Fibroblast of lung (primary cell): ENCODE measurements at regions not wholly inside any gene's neighbourhood (a gene's known extent, or its start where the extent isn't known, plus 50 kb on each side); places are given as distances from the start of the nearest gene placed in this dataset.

Experiments used
- DNase-seq, 2 donors: peaks; one replicate each; pipeline versions ENCODE4 v3.0.0 to v3.0.0-alpha.2; 2010; ENCODE audit warnings: low read depth in 2 of 2
- H2AFZ ChIP-seq: 2 replicates; pipeline ENCODE4 v1.5.1; 2012; ENCODE audit warnings: low read length, control low read depth, inconsistent platforms
- H3K27ac ChIP-seq: 2 replicates; pipeline ENCODE4 v1.5.1; 2011; ENCODE audit warnings: low read length, control low read depth; ENCODE audit not compliant: insufficient read depth
- H3K27me3 ChIP-seq: 2 replicates; pipeline ENCODE4 v1.5.1; 2011; ENCODE audit warnings: mild to moderate bottlenecking, low read length; ENCODE audit not compliant: control insufficient read depth, insufficient read depth
- H3K36me3 ChIP-seq: 2 replicates; pipeline ENCODE4 v1.5.1; 2011; ENCODE audit warnings: low read length; ENCODE audit not compliant: control insufficient read depth, insufficient read depth
- H3K4me1 ChIP-seq: 2 replicates; pipeline ENCODE4 v1.5.1; 2011; ENCODE audit warnings: low read length; ENCODE audit not compliant: control insufficient read depth, insufficient read depth; ENCODE audit errors: extremely low read depth
- H3K4me2 ChIP-seq: 2 replicates; pipeline ENCODE4 v1.5.1; 2011; ENCODE audit warnings: low read length, control low read depth; ENCODE audit not compliant: insufficient read depth; ENCODE audit errors: extremely low read depth
- H3K4me3 ChIP-seq, 4 experiments: fragments of 200-600 bp in 1 of 4; sonication (generic) in 1 of 4; replicated peaks in 1 of 4; 2 replicates each; pipeline ENCODE4 v1.5.1; 2011 to 2016; ENCODE audit warnings: low read length in 4 of 4, low read depth in 3 of 4, mild to moderate bottlenecking in 3 of 4, control low read depth in 2 of 4, inconsistent platforms in 1 of 4, mixed read lengths in 1 of 4; ENCODE audit not compliant: insufficient read depth in 1 of 4; ENCODE audit errors: control extremely low read depth in 1 of 4
- H3K79me2 ChIP-seq: 2 replicates; pipeline ENCODE4 v1.5.1; 2012; ENCODE audit warnings: mild to moderate bottlenecking, low read length, inconsistent platforms; ENCODE audit not compliant: control insufficient read depth, insufficient read depth
- H3K9ac ChIP-seq: 2 replicates; pipeline ENCODE4 v1.5.1; 2011; ENCODE audit warnings: mild to moderate bottlenecking, low read length, control low read depth; ENCODE audit not compliant: insufficient read depth
- H3K9me3 ChIP-seq: 2 replicates; pipeline ENCODE4 v1.5.1; 2012; ENCODE audit warnings: low read depth, low read length; ENCODE audit not compliant: control insufficient read depth, insufficient read depth
- H4K20me1 ChIP-seq: 2 replicates; pipeline ENCODE4 v1.5.1; 2011; ENCODE audit warnings: low read length; ENCODE audit not compliant: control insufficient read depth, insufficient read depth; ENCODE audit errors: extremely low read depth
- EZH2 ChIP-seq: IDR thresholded peaks from 2 replicates; pipeline ENCODE4 v1.5.1; 2012; ENCODE audit warnings: low read length, control low read depth, mild to moderate bottlenecking; ENCODE audit errors: missing control alignments
- TF ChIP-seq, protein P1 (sequence below), 2 donors: IDR thresholded peaks in 1 of 2; conservative IDR thresholded peaks in 1 of 2; 1 replicate in 1 of 2; 2 replicates in 1 of 2; pipeline ENCODE4 v1.5.1; 2011 to 2012; ENCODE audit warnings: low read length in 2 of 2, control low read depth in 1 of 2, inconsistent platforms in 1 of 2, low read depth in 1 of 2, mild to moderate bottlenecking in 1 of 2

DNA sequence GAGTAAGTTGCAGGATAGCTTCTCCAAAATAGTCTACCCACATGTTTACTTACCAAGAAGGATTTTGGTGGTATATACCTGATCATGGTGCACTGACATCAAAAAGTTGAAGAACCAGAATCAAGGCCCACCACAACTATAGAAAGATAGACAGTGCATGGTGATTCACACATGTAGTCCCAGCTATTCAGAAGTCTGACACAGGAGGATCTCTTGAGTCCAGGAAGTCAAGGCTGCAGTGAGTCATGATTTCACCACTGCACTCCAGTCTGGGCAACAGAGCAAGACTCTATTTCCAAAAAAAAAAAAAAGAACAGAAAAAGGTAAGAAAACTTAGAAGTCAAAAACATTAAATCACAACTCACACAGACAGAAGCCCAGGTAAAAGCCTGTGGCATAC lies 422.2 kb upstream of the FOXG1 start:
- H3K27ac ChIP-seq: no peak overlapping the region
- no peak overlapping the region for H2AFZ ChIP-seq
- no peaks in the 10 kb centered on the region for H3K9me3 ChIP-seq
- H3K79me2 ChIP-seq: no peaks in the 10 kb centered on the region
- H3K4me3 ChIP-seq: no peak overlapping the region
- no peaks in the 10 kb centered on the region for H3K27me3 ChIP-seq
- peak in 1 of 2 donors; percentile 47 for DNase-seq
- H3K4me1 ChIP-seq: no peaks in the 10 kb centered on the region
- H3K36me3 ChIP-seq: no peaks in the 10 kb centered on the region
- no peak for TF ChIP-seq EZH2
- TF ChIP-seq, protein P1, sequence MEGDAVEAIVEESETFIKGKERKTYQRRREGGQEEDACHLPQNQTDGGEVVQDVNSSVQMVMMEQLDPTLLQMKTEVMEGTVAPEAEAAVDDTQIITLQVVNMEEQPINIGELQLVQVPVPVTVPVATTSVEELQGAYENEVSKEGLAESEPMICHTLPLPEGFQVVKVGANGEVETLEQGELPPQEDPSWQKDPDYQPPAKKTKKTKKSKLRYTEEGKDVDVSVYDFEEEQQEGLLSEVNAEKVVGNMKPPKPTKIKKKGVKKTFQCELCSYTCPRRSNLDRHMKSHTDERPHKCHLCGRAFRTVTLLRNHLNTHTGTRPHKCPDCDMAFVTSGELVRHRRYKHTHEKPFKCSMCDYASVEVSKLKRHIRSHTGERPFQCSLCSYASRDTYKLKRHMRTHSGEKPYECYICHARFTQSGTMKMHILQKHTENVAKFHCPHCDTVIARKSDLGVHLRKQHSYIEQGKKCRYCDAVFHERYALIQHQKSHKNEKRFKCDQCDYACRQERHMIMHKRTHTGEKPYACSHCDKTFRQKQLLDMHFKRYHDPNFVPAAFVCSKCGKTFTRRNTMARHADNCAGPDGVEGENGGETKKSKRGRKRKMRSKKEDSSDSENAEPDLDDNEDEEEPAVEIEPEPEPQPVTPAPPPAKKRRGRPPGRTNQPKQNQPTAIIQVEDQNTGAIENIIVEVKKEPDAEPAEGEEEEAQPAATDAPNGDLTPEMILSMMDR (conservative IDR thresholded peaks at IDR 0.05 in 1 of 2, IDR thresholded peaks at IDR 0.05 in 1 of 2; ENCODE audit: low read depth in 1 of 2, low read length in 2 of 2): no peak
- H3K9ac ChIP-seq: no peak overlapping the region
- H4K20me1 ChIP-seq: no peaks in the 10 kb centered on the region
- no peak overlapping the region for H3K4me2 ChIP-seq

DNA sequence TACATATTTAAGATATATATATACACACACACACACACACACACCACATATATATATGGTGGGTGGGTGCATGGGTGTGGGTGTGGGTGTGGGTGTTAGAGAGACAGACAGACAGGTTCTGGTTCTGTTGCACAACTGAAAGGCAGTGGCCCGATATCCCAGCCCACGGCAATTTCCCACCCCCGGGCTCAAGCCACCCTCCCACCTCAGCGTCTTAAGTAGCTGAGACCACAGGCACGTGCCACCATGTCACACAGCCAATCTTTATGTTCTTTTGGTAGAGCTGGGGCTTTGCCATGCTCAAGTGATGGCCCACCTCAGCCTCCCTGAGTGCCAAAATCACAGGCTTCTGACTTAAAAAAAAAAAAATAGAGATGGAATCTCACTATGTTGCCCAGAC lies 417.8 kb upstream of the FOXG1 start:
- no peaks in the 10 kb centered on the region for H3K36me3 ChIP-seq
- H3K27me3 ChIP-seq: no peaks in the 10 kb centered on the region
- H3K4me2 ChIP-seq: no peak overlapping the region
- no peak overlapping the region for H3K4me3 ChIP-seq
- no peaks in the 10 kb centered on the region for H3K4me1 ChIP-seq
- H2AFZ ChIP-seq: no peak overlapping the region
- H3K79me2 ChIP-seq: no peaks in the 10 kb centered on the region
- no peak overlapping the region for H3K27ac ChIP-seq
- no peak overlapping the region for H3K9ac ChIP-seq
- H3K9me3 ChIP-seq: no peaks in the 10 kb centered on the region
- DNase-seq: no peak
- no peak for TF ChIP-seq EZH2
- TF ChIP-seq, protein P1 (conservative IDR thresholded peaks at IDR 0.05 in 1 of 2, IDR thresholded peaks at IDR 0.05 in 1 of 2; ENCODE audit: low read depth in 1 of 2, low read length in 2 of 2): no peak
- H4K20me1 ChIP-seq: no peaks in the 10 kb centered on the region

DNA sequence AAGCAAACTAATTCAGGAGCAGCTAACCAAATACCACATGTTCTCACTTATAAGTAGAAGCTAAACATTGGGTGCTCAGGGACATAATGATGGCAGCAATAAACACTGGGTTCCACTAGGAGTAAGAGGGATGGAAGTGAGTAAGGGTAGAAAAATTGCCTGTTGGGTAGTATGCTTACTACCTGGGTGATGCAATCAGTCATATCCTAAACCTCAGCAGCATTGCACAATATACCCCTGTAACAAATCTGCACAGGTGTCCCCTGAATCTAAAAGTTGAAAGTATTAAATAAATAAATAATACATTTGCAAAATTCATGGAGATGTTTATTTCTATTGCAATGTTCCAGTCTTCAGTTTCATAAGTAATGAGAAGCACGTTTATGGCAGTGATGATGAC lies 409.8 kb upstream of the FOXG1 start:
- Histone ChIP-seq H3K4me2 (no peak overlapping the region), H3K27me3 (no peaks in the 10 kb centered on the region), H4K20me1 (no peaks in the 10 kb centered on the region), H3K4me1 (no peaks in the 10 kb centered on the region), H3K36me3 (no peaks in the 10 kb centered on the region), H2AFZ (no peak overlapping the region), H3K27ac (no peak overlapping the region), H3K9ac (no peak overlapping the region), H3K79me2 (no peaks in the 10 kb centered on the region), H3K4me3 (no peak overlapping the region), H3K9me3 (no peaks in the 10 kb centered on the region)
- DNase-seq: no peak
- TF ChIP-seq, protein P1 (conservative IDR thresholded peaks at IDR 0.05 in 1 of 2, IDR thresholded peaks at IDR 0.05 in 1 of 2; ENCODE audit: low read depth in 1 of 2, low read length in 2 of 2): no peak
- TF ChIP-seq EZH2: no peak
